Parathyroid adenoma (tissue), 2 donors: ENCODE measurements at regions not wholly inside any gene's neighbourhood (a gene's known extent, or its start where the extent isn't known, plus 50 kb on each side); places are given as distances from the start of the nearest gene placed in this dataset.
"Not testable (repeated sequence)": the region's sequence is repeated elsewhere in the genome, so short reads cannot be mapped to it uniquely, and the experiment has no call there.

Experiments used
- H2AFZ ChIP-seq: fragments of 300-600 bp; sonication (generic); one replicate; pipeline ENCODE4 v1.7.0; 2017; ENCODE audit warnings: antibody characterized with exemption, mild to moderate bottlenecking
- H3K27ac ChIP-seq: fragments of 300-600 bp; sonication (generic); one replicate; pipeline ENCODE4 v1.7.0; 2017
- H3K27me3 ChIP-seq: fragments of 300-600 bp; sonication (generic); one replicate; pipeline ENCODE4 v1.7.0; 2017; ENCODE audit warnings: low read length; ENCODE audit not compliant: control insufficient read depth, insufficient read depth
- H3K36me3 ChIP-seq: fragments of 300-600 bp; sonication (generic); one replicate; pipeline ENCODE4 v1.7.0; 2017; ENCODE audit warnings: low read length; ENCODE audit not compliant: control insufficient read depth, insufficient read depth
- H3K4me1 ChIP-seq: fragments of 300-600 bp; sonication (generic); one replicate; pipeline ENCODE4 v1.7.0; 2017; ENCODE audit warnings: control low read depth
- H3K4me2 ChIP-seq: fragments of 300-600 bp; sonication (generic); one replicate; pipeline ENCODE4 v1.7.0; 2017; ENCODE audit warnings: low read length
- H3K4me3 ChIP-seq: fragments of 300-600 bp; sonication (generic); one replicate; pipeline ENCODE4 v1.7.0; 2017; ENCODE audit warnings: low read depth, low read length
- H3K79me2 ChIP-seq: fragments of 300-600 bp; sonication (generic); one replicate; pipeline ENCODE4 v1.7.0; 2017; ENCODE audit warnings: control low read depth
- H3K9ac ChIP-seq: fragments of 300-600 bp; sonication (generic); one replicate; pipeline ENCODE4 v1.7.0; 2017; ENCODE audit warnings: mild to moderate bottlenecking
- H3K9me3 ChIP-seq: fragments of 300-600 bp; sonication (generic); one replicate; pipeline ENCODE4 v1.7.0; 2017; ENCODE audit warnings: low read length; ENCODE audit not compliant: control insufficient read depth
- TF ChIP-seq, protein P1 (sequence below): fragments of 300-600 bp; sonication (generic); IDR thresholded peaks from one replicate; pipeline ENCODE4 v1.7.0; 2017; ENCODE audit warnings: antibody characterized with exemption, mild to moderate bottlenecking
- donor health status: primary hyperparathyroidism.

GRCh38 chr13:96934889-96935489 lies 59.3 kb downstream of the OXGR1 start:
- TF ChIP-seq, protein P1, sequence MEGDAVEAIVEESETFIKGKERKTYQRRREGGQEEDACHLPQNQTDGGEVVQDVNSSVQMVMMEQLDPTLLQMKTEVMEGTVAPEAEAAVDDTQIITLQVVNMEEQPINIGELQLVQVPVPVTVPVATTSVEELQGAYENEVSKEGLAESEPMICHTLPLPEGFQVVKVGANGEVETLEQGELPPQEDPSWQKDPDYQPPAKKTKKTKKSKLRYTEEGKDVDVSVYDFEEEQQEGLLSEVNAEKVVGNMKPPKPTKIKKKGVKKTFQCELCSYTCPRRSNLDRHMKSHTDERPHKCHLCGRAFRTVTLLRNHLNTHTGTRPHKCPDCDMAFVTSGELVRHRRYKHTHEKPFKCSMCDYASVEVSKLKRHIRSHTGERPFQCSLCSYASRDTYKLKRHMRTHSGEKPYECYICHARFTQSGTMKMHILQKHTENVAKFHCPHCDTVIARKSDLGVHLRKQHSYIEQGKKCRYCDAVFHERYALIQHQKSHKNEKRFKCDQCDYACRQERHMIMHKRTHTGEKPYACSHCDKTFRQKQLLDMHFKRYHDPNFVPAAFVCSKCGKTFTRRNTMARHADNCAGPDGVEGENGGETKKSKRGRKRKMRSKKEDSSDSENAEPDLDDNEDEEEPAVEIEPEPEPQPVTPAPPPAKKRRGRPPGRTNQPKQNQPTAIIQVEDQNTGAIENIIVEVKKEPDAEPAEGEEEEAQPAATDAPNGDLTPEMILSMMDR: no peak
- H3K4me2 ChIP-seq: no peak overlapping the region
- H3K9me3 ChIP-seq: no peaks in the 10 kb centered on the region
- no peak overlapping the region for H3K27ac ChIP-seq
- no peaks in the 10 kb centered on the region for H3K4me1 ChIP-seq
- H2AFZ ChIP-seq: no peak overlapping the region
- H3K4me3 ChIP-seq: no peak overlapping the region
- H3K9ac ChIP-seq: no peak overlapping the region
- H3K79me2 ChIP-seq: no peaks in the 10 kb centered on the region
- H3K36me3 ChIP-seq: no peaks in the 10 kb centered on the region
- no peaks in the 10 kb centered on the region for H3K27me3 ChIP-seq

DNA sequence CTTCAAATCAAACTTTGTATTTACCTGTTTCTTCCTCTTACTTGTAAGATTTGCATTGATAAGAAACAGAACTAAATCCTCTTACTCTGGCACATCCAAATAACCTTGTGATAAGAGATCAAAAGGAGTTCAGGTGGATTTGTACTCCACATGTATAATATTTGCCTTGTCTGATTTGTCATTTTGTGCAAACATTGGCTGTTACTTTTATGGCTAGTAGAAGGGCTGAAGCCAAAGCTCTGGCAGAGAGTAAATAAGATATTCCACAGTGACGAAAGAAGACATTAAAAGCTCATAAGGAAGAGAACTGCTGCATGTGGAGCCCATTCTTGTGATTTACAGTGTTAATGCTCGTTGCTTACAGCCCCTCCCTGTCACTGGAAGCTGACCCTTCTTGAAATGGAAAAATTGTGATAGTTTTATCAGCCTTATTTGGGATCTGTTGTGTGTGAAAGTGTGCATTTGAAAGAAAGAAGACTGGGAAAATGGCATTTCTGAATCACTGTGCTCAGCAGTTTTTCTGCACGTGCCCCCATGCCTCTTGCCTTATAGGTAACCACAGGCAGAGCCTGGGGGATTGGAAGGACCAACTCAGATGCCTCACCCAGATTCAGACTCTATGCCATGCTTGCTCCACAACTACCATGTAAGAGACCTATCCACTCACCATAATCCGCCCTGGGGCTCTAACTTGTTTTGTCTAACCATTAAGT lies 68.2 kb downstream of the OXGR1 start:
- H3K4me1 ChIP-seq: no peaks in the 10 kb centered on the region
- no peak overlapping the region for H3K4me3 ChIP-seq
- H3K9ac ChIP-seq: no peak overlapping the region
- H3K36me3 ChIP-seq: no peaks in the 10 kb centered on the region
- no peak overlapping the region for H3K4me2 ChIP-seq
- H2AFZ ChIP-seq: no peak overlapping the region
- H3K27ac ChIP-seq: no peak overlapping the region
- no peaks in the 10 kb centered on the region for H3K9me3 ChIP-seq
- TF ChIP-seq, protein P1: no peak
- H3K27me3 ChIP-seq: no peaks in the 10 kb centered on the region
- H3K79me2 ChIP-seq: no peaks in the 10 kb centered on the region

DNA sequence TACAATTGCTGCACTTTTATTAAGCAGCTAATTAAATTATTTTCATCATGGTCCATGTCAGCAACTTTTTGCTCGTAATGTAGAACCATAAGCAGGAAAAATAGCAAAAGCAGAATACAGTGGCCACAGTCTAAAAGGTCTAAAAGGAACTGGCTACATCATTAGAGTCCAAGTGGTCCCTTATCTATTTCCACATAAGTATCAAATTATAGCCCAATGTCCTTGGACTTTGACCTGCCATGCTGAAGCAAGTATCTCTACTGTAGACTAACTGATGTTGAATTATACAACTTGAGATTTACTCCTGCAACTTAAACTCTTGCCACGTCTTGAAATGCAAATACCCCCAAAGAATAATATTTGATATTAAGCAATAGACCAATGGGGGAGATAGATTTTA lies 68.8 kb downstream of the OXGR1 start:
- no peaks in the 10 kb centered on the region for H3K4me1 ChIP-seq
- H3K4me3 ChIP-seq: no peak overlapping the region
- H3K9ac ChIP-seq: no peak overlapping the region
- TF ChIP-seq, protein P1: no peak
- no peak overlapping the region for H2AFZ ChIP-seq
- no peaks in the 10 kb centered on the region for H3K36me3 ChIP-seq
- H3K9me3 ChIP-seq: no peaks in the 10 kb centered on the region
- H3K27me3 ChIP-seq: no peaks in the 10 kb centered on the region
- no peaks in the 10 kb centered on the region for H3K79me2 ChIP-seq
- no peak overlapping the region for H3K4me2 ChIP-seq
- no peak overlapping the region for H3K27ac ChIP-seq

DNA sequence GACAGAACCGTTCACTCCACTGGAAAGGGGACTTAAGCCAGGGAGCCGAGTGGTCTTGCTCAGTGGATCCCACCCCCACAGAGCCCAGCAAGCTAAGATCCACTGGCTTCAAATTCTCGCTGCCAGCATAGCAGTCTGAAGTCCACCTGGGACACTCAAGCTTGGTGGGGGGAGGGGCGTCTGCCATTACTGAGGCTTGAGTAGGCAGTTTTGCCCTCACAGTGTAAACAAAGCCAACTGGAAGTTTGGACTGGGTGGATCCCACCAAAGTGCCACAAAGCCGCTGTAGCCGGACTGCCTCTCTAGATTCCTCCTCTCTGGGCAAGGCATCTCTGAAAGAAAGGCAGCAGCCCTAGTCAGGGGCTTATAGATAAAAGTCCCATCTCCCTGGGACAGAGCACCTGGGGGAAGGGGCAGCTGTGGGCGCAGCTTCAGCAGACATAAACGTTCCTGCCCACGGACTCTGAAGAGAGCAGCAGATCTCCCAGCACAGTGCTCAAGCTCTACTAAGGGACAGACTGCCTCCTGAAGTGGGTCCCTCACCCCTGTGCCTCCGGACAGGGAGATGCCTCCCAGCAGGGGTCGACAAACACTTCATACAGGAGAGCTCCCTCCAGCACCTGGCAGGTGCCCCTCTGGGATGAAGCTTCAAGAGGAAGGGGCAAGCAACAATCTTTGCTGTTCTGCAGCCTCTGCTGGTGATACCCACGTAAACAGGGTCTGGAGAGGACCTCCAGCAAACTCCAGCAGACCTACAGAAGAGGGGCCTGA lies 75.2 kb downstream of the OXGR1 start:
- not testable (repeated sequence) for H3K4me3 ChIP-seq, H3K4me2 ChIP-seq, H3K27ac ChIP-seq, H2AFZ ChIP-seq, H3K36me3 ChIP-seq, H3K79me2 ChIP-seq, H3K9ac ChIP-seq, H3K4me1 ChIP-seq, H3K27me3 ChIP-seq, H3K9me3 ChIP-seq

- Histone ChIP-seq H3K9me3 (no peaks in the 10 kb centered on the region), H3K4me2 (no peak overlapping the region), H3K36me3 (no peaks in the 10 kb centered on the region), H3K27me3 (no peaks in the 10 kb centered on the region), H3K79me2 (no peaks in the 10 kb centered on the region), H2AFZ (no peak overlapping the region), H3K9ac (no peak overlapping the region), H3K27ac (no peak overlapping the region), H3K4me1 (peaks cover 4% of the 10 kb centered on the region), H3K4me3 (no peak overlapping the region)
- TF ChIP-seq, protein P1: no peak
Measured at GRCh38 chr13:96904232-96904631, 90.0 kb downstream of the OXGR1 start.
